ENCODE measurements at regions not wholly inside any gene's neighbourhood (a gene's known extent, or its start where the extent isn't known, plus 50 kb on each side); places are given as distances from the start of the nearest gene placed in this dataset.

GRCh38 chr18:64402636-64403035, 253.7 kb upstream of the LINC00305 start:
- no peaks in the 10 kb centered on the region for H3K4me1 ChIP-seq (ENCODE audit: insufficient read depth, poor library complexity, severe bottlenecking)
- no peak overlapping the region for H3K4me3 ChIP-seq (ENCODE audit: severe bottlenecking)
- H3K27me3 ChIP-seq (ENCODE audit: insufficient read depth, poor library complexity, severe bottlenecking): no peaks in the 10 kb centered on the region
- H3K9me3 ChIP-seq (ENCODE audit: severe bottlenecking): no peaks in the 10 kb centered on the region
- ATAC-seq (ENCODE audit: low read depth): no peak
- DNase-seq (ENCODE audit: low spot score): no peak
- H3K27ac ChIP-seq (ENCODE audit: poor library complexity, severe bottlenecking): no peak overlapping the region
- TF ChIP-seq CTCF (IDR thresholded peaks at IDR 0.05; ENCODE audit: poor library complexity, severe bottlenecking): no peak
- no peaks in the 10 kb centered on the region for H3K36me3 ChIP-seq (ENCODE audit: low read depth)

GRCh38 chr18:64401268-64402060, 252.6 kb upstream of the LINC00305 start:
- DNase-seq (ENCODE audit: low spot score): no peak
- no peaks in the 10 kb centered on the region for H3K36me3 ChIP-seq (ENCODE audit: low read depth)
- H3K27me3 ChIP-seq (ENCODE audit: insufficient read depth, poor library complexity, severe bottlenecking): no peaks in the 10 kb centered on the region
- ATAC-seq (ENCODE audit: low read depth): no peak
- H3K27ac ChIP-seq (ENCODE audit: poor library complexity, severe bottlenecking): no peak overlapping the region
- H3K9me3 ChIP-seq (ENCODE audit: severe bottlenecking): no peaks in the 10 kb centered on the region
- H3K4me3 ChIP-seq (ENCODE audit: severe bottlenecking): no peak overlapping the region
- no peak for TF ChIP-seq CTCF (IDR thresholded peaks at IDR 0.05; ENCODE audit: poor library complexity, severe bottlenecking)
- H3K4me1 ChIP-seq (ENCODE audit: insufficient read depth, poor library complexity, severe bottlenecking): no peaks in the 10 kb centered on the region

GRCh38 chr18:64399566-64399965, 250.7 kb upstream of the LINC00305 start:
- no peak overlapping the region for H3K27ac ChIP-seq (ENCODE audit: poor library complexity, severe bottlenecking)
- H3K4me1 ChIP-seq (ENCODE audit: insufficient read depth, poor library complexity, severe bottlenecking): no peaks in the 10 kb centered on the region
- H3K9me3 ChIP-seq (ENCODE audit: severe bottlenecking): no peaks in the 10 kb centered on the region
- DNase-seq (ENCODE audit: low spot score) (no peak), ATAC-seq (ENCODE audit: low read depth) (no peak)
- H3K27me3 ChIP-seq (ENCODE audit: insufficient read depth, poor library complexity, severe bottlenecking): no peaks in the 10 kb centered on the region
- H3K36me3 ChIP-seq (ENCODE audit: low read depth): no peaks in the 10 kb centered on the region
- no peak overlapping the region for H3K4me3 ChIP-seq (ENCODE audit: severe bottlenecking)
- TF ChIP-seq CTCF (IDR thresholded peaks at IDR 0.05; ENCODE audit: poor library complexity, severe bottlenecking): no peak

- Histone ChIP-seq H3K4me3 (ENCODE audit: severe bottlenecking) (no peak overlapping the region), H3K27me3 (ENCODE audit: insufficient read depth, poor library complexity, severe bottlenecking) (no peaks in the 10 kb centered on the region), H3K9me3 (ENCODE audit: severe bottlenecking) (no peaks in the 10 kb centered on the region), H3K4me1 (ENCODE audit: insufficient read depth, poor library complexity, severe bottlenecking) (no peaks in the 10 kb centered on the region), H3K36me3 (ENCODE audit: low read depth) (no peaks in the 10 kb centered on the region), H3K27ac (ENCODE audit: poor library complexity, severe bottlenecking) (no peak overlapping the region)
- no peak for ATAC-seq (ENCODE audit: low read depth)
- no peak for DNase-seq (ENCODE audit: low spot score)
- TF ChIP-seq CTCF (IDR thresholded peaks at IDR 0.05; ENCODE audit: poor library complexity, severe bottlenecking): no peak
Measured at GRCh38 chr18:64398320-64398719, 249.4 kb upstream of the LINC00305 start.

- ATAC-seq (ENCODE audit: low read depth): no peak
- Histone ChIP-seq H3K27me3 (ENCODE audit: insufficient read depth, poor library complexity, severe bottlenecking) (peaks cover 4% of the 10 kb centered on the region), H3K9me3 (ENCODE audit: severe bottlenecking) (no peaks in the 10 kb centered on the region), H3K4me3 (ENCODE audit: severe bottlenecking) (no peak overlapping the region), H3K4me1 (ENCODE audit: insufficient read depth, poor library complexity, severe bottlenecking) (no peaks in the 10 kb centered on the region), H3K27ac (ENCODE audit: poor library complexity, severe bottlenecking) (no peak overlapping the region), H3K36me3 (ENCODE audit: low read depth) (no peaks in the 10 kb centered on the region)
- DNase-seq (ENCODE audit: low spot score): no peak
- no peak for TF ChIP-seq CTCF (IDR thresholded peaks at IDR 0.05; ENCODE audit: poor library complexity, severe bottlenecking)
Measured at GRCh38 chr18:64392202-64392601, 243.3 kb upstream of the LINC00305 start.

Data from RWPE2 (cell line).